ENCODE measurements at regions not wholly inside any gene's neighbourhood (a gene's known extent, or its start where the extent isn't known, plus 50 kb on each side); places are given as distances from the start of the nearest gene placed in this dataset.

- WGBS, 2 donors, result 20 to 23% methylated on average over 10 of the region's 10 CpGs
These were observed 84.0 kb downstream of the HFE start for GRCh38 chr6:26170951-26171841.

GRCh38 chr6:26172608-26172968, 85.4 kb downstream of the HFE start:
- peak in 1 of 2 donors; percentile 82 for DNase-seq (ENCODE audit: low spot score in 2 of 2)
- H3K4me3 ChIP-seq (ENCODE audit: low read depth, poor library complexity, severe bottlenecking), result peak overlapping the region; percentile 61
- 1 to 3% methylated on average over 10 of the region's 10 CpGs for WGBS, 2 donors
- intact Hi-C loops (cut with DNase I; ENCODE audit: low total_unique reads), result no loop called here
- TF ChIP-seq CTCF (IDR thresholded peaks at IDR 0.05) (no peak), POLR2A (IDR thresholded peaks at IDR 0.05) (no peak)

More at GRCh38 chr6:26170951-26171841, 84.0 kb downstream of the HFE start:
- intact Hi-C loops (cut with DNase I; ENCODE audit: low total_unique reads), result no loop called here
- TF ChIP-seq POLR2A (IDR thresholded peaks at IDR 0.05) (no peak), CTCF (IDR thresholded peaks at IDR 0.05) (no peak)
- H3K4me3 ChIP-seq (ENCODE audit: low read depth, poor library complexity, severe bottlenecking), result peak overlapping the region; percentile 61
- no peak for DNase-seq (ENCODE audit: low spot score in 2 of 2)

GRCh38 chr6:26173836-26174145, 86.6 kb downstream of the HFE start:
- TF ChIP-seq POLR2A (IDR thresholded peaks at IDR 0.05), result no peak
- no peak for TF ChIP-seq CTCF (IDR thresholded peaks at IDR 0.05)
- no peak for DNase-seq (ENCODE audit: low spot score in 2 of 2)
- WGBS, 2 donors, result 94 to 97% methylated on average over 4 of the region's 4 CpGs
- intact Hi-C loops (cut with DNase I; ENCODE audit: low total_unique reads), result no loop called here
- H3K4me3 ChIP-seq (ENCODE audit: low read depth, poor library complexity, severe bottlenecking), result no peak overlapping the region

DNA sequence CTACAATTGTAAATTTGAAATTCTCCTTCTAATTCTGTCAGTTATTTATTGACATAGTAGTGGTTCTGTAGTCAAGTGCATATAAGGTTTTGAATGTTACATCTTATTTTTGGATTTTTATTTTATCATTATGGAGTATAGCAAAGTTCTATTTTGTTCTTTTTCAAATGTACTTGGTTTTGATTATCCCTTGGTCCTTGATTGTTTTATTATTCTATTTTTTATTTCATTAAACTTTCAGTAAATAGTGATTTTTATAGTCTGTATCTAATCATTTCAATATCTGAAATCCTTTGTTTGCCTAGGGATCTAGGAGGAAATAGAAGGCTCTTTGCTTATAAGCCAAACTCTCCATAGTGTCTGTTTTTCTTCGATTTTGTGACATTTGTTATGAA, 87.8 kb downstream of the HFE start:
- intact Hi-C loops (cut with DNase I; ENCODE audit: low total_unique reads), result no loop called here
- WGBS, 2 donors, result 12 to 18% methylated on average over 1 of the region's 1 CpG
- H3K4me3 ChIP-seq (ENCODE audit: low read depth, poor library complexity, severe bottlenecking), result no peak overlapping the region
- no peak for DNase-seq (ENCODE audit: low spot score in 2 of 2)
- TF ChIP-seq POLR2A (IDR thresholded peaks at IDR 0.05) (no peak), CTCF (IDR thresholded peaks at IDR 0.05) (no peak)

- intact Hi-C loops (cut with DNase I; ENCODE audit: low total_unique reads), result no loop called here
- no peak for DNase-seq (ENCODE audit: low spot score in 2 of 2)
- H3K4me3 ChIP-seq (ENCODE audit: low read depth, poor library complexity, severe bottlenecking), result no peak overlapping the region
- WGBS, 2 donors, result 62 to 71% methylated on average over 5 of the region's 5 CpGs
- no peak for TF ChIP-seq POLR2A (IDR thresholded peaks at IDR 0.05)
- no peak for TF ChIP-seq CTCF (IDR thresholded peaks at IDR 0.05)
These were observed 88.4 kb downstream of the HFE start for GRCh38 chr6:26175428-26176181.
